ENCODE measurements at regions not wholly inside any gene's neighbourhood (a gene's known extent, or its start where the extent isn't known, plus 50 kb on each side); places are given as distances from the start of the nearest gene placed in this dataset.

GRCh38 chr1:239139801-239140200, 246.6 kb upstream of the CHRM3 start:
- no peaks in the 10 kb centered on the region for H3K79me2 ChIP-seq (ENCODE audit: insufficient read depth, low read length)
- peaks cover 86% of the 10 kb centered on the region for H3K9me3 ChIP-seq (ENCODE audit: low read length)
- no peak overlapping the region for H3K9ac ChIP-seq (ENCODE audit: insufficient read depth, low read depth, low read length)
- no peaks in the 10 kb centered on the region for H3K4me1 ChIP-seq (ENCODE audit: insufficient read depth, low read length)
- H3K27ac ChIP-seq (ENCODE audit: extremely low read length, insufficient read depth, low read length), result no peak overlapping the region
- no peaks in the 10 kb centered on the region for H4K20me1 ChIP-seq (ENCODE audit: insufficient read depth, low read length)
- H3K27me3 ChIP-seq (ENCODE audit: control insufficient read depth in 1 of 2, insufficient read depth in 2 of 2, low read length in 2 of 2), result no peaks in the 10 kb centered on the region
- BruUV-seq (replicated peaks), result no TSS peak
- no peak for FAIRE-seq
- ChIA-PET POLR2A (no interaction called here), CTCF (ENCODE audit: low intra/inter-chr PET ratio, low total read pairs) (no interaction called here)
- intact Hi-C loops (cut with micrococcal nuclease; ENCODE audit: unreplicated experiment), result no loop called here
- TF ChIP-seq ZNF331 (CRISPR knock-in tag; IDR thresholded peaks at IDR 0.05) (no peak), ZNF18 (CRISPR knock-in tag; IDR thresholded peaks at IDR 0.05; ENCODE audit: insufficient replicate concordance) (no peak), MLLT10 (CRISPR knock-in tag; IDR thresholded peaks at IDR 0.05) (no peak), FOXC1 (CRISPR knock-in tag; IDR thresholded peaks at IDR 0.05; ENCODE audit: borderline replicate concordance) (no peak), PRDM15 (CRISPR knock-in tag; IDR thresholded peaks at IDR 0.05) (no peak), GPN1 (CRISPR knock-in tag; IDR thresholded peaks at IDR 0.05; ENCODE audit: borderline replicate concordance) (no peak), ZSCAN29 (CRISPR knock-in tag; conservative IDR thresholded peaks at IDR 0.05) (no peak), CREB3 (CRISPR knock-in tag; IDR thresholded peaks at IDR 0.05) (no peak), MXI1 (IDR thresholded peaks at IDR 0.05; ENCODE audit: borderline replicate concordance, low read depth, low read length) (no peak), MLX (CRISPR knock-in tag; IDR thresholded peaks at IDR 0.05) (no peak), NR0B2 (CRISPR knock-in tag; IDR thresholded peaks at IDR 0.05) (no peak), HES4 (CRISPR knock-in tag; IDR thresholded peaks at IDR 0.05; ENCODE audit: borderline replicate concordance) (no peak), ZNF276 (CRISPR knock-in tag; IDR thresholded peaks at IDR 0.05; ENCODE audit: low read depth) (no peak), ZNF746 (CRISPR knock-in tag; IDR thresholded peaks at IDR 0.05) (no peak)
- no peak for DNase-seq (ENCODE audit: low spot score)
- 0% methylated on average over 5 of the region's 5 CpGs for WGBS (ENCODE audit: low lambda C conversion rate)
- no peaks in the 10 kb centered on the region for H3K36me3 ChIP-seq (replicated peaks in 1 of 2; ENCODE audit: control insufficient read depth in 1 of 2, insufficient read depth in 2 of 2, low read length in 2 of 2)
- H2AFZ ChIP-seq (ENCODE audit: low read length), result no peak overlapping the region
- no peak overlapping the region for H3K4me3 ChIP-seq (replicated peaks in 1 of 3; ENCODE audit: insufficient read depth in 1 of 3, low read depth in 2 of 3, low read length in 3 of 3)
- no peak overlapping the region for H3K4me2 ChIP-seq (ENCODE audit: low read depth, low read length)
- in situ Hi-C loops (cut with HindIII; ENCODE audit: extremely low pct_ligation_motif_present, low pct_unique_long_range_greater_than_20kb), result no loop called here
- no peak for ATAC-seq
